Caco-2 (cell line): ENCODE measurements at regions not wholly inside any gene's neighbourhood (a gene's known extent, or its start where the extent isn't known, plus 50 kb on each side); places are given as distances from the start of the nearest gene placed in this dataset.

Source experiments
- BruUV-seq: library from RNA; stranded (reverse); fragments of 400-500 nt; replicated peaks from 2 replicates; lab custom pipeline; 2021; lab: Mats Ljungman, UMichigan
- CTCF ChIA-PET: fragments of 300-600 bp; sonication (Branson Sonifier 250); formaldehyde crosslinking; loops from one replicate; lab custom pipeline; 2022; ENCODE audit warnings: antibody characterized with exemption; lab: Charles Lee
- POLR2A ChIA-PET: fragments of 300-600 bp; sonication (Branson Sonifier 250); formaldehyde crosslinking; loops from one replicate; lab custom pipeline; 2022; ENCODE audit warnings: antibody characterized with exemption; lab: Charles Lee
- DNase-seq, 2 experiments: peaks; one replicate each; pipeline versions ENCODE4 v3.0.0 to v3.0.0-alpha.2; 2020 to 2022
- H3K27me3 ChIP-seq: replicated peaks from 2 replicates; pipeline ENCODE4 v1.6.0; 2011; ENCODE audit warnings: low read length; ENCODE audit not compliant: control insufficient read depth, insufficient read depth
- H3K36me3 ChIP-seq: 2 replicates; pipeline ENCODE4 v1.5.1; 2011; ENCODE audit warnings: low read length; ENCODE audit not compliant: control insufficient read depth, insufficient read depth
- H3K4me1 ChIP-seq: fragments of 250-450 bp; sonication (Bioruptor Pico); 2 replicates; pipeline ENCODE4 v1.5.1; 2020; ENCODE audit warnings: mild to moderate bottlenecking
- H3K4me3 ChIP-seq: 2 replicates; pipeline ENCODE4 v1.5.1; 2011; ENCODE audit warnings: low read depth, mild to moderate bottlenecking, control low read depth, low read length
- H3K9me3 ChIP-seq: fragments of 250-450 bp; sonication (Bioruptor Pico); 2 replicates; pipeline ENCODE4 v1.5.1; 2020; ENCODE audit warnings: mild to moderate bottlenecking, moderate library complexity
- H3K27ac Mint-ChIP-seq: one replicate; pipeline ENCODE4 v1.8.0; 2022; ENCODE audit warnings: mixed read lengths; ENCODE audit not compliant: unreplicated experiment
- H3K27me3 Mint-ChIP-seq: one replicate; pipeline ENCODE4 v1.8.0; 2022; ENCODE audit warnings: mixed read lengths; ENCODE audit not compliant: insufficient read depth, unreplicated experiment
- H3K36me3 Mint-ChIP-seq: one replicate; pipeline ENCODE4 v1.8.0; 2022; ENCODE audit warnings: mild to moderate bottlenecking, mixed read lengths; ENCODE audit not compliant: insufficient read depth, unreplicated experiment
- H3K4me1 Mint-ChIP-seq: one replicate; pipeline ENCODE4 v1.8.0; 2022; ENCODE audit warnings: low read depth, mixed read lengths; ENCODE audit not compliant: unreplicated experiment
- H3K4me3 Mint-ChIP-seq: one replicate; pipeline ENCODE4 v1.8.0; 2022; ENCODE audit warnings: mild to moderate bottlenecking, moderate library complexity, mixed read lengths; ENCODE audit not compliant: unreplicated experiment
- H3K9me3 Mint-ChIP-seq: one replicate; pipeline ENCODE4 v1.8.0; 2022; ENCODE audit warnings: mixed read lengths; ENCODE audit not compliant: unreplicated experiment
- CTCF ChIP-seq, 2 experiments: fragments of 200-600 bp in 1 of 2; IDR thresholded peaks; 1 replicate in 1 of 2; 2 replicates in 1 of 2; pipeline versions ENCODE4 v1.5.1 to v1.8.0; 2011 to 2022; ENCODE audit warnings: antibody characterized with exemption in 1 of 2, control low read depth in 1 of 2, inconsistent platforms in 1 of 2, low read depth in 1 of 2, low read length in 1 of 2, mild to moderate bottlenecking in 1 of 2, moderate library complexity in 1 of 2; ENCODE audit not compliant: insufficient read depth in 1 of 2, severe bottlenecking in 1 of 2, unreplicated experiment in 1 of 2
- intact Hi-C: fragments of 100-400 bp; cut with micrococcal nuclease; formaldehyde crosslinking; loops from one replicate; pipeline ENCODE4 v1.10.0; 2022; ENCODE audit not compliant: unreplicated experiment

DNA sequence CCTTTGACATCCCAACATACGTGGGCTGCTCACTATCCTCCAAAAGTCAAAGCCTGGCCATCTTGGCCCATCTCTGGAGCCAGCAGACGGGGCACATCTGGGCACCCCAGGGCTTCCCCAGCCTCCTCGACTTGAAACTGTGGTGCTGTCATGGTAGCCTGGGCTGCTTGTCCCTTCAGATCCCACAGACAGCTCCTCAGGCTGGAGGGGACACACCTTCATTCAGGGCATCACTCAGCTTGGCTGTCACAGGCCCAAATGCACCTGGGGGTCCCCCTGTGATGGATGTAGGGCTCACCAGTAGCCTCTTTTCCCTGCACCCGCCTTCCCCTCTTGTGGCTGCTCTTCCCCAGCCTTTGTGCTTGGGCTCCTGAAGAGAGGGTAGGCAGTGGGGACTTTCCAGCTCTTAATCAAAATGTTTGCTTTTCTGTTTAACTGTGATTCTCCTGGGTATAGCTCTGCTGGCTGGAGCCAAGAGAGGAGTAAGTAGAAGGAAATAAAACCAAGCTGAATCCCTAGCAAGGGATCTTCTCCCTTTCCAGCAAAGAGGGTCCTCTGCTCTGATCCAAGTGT is 92.3 kb downstream of the GYPC start:
- BruUV-seq, result no TSS peak
- DNase-seq, result no peak
- Mint-ChIP-seq H3K36me3 (no peaks in the 10 kb centered on the region), H3K27me3 (peaks cover 14% of the 10 kb centered on the region), H3K4me3 (no peak overlapping the region), H3K9me3 (peaks cover under 1% of the 10 kb centered on the region), H3K27ac (no peak overlapping the region), H3K4me1 (no peaks in the 10 kb centered on the region)
- POLR2A ChIA-PET, result no interaction called here
- Histone ChIP-seq H3K36me3 (no peaks in the 10 kb centered on the region), H3K27me3 (no peaks in the 10 kb centered on the region; the same call in 1 of the 2 replicates), H3K4me3 (no peak overlapping the region), H3K4me1 (no peaks in the 10 kb centered on the region), H3K9me3 (no peaks in the 10 kb centered on the region)
- intact Hi-C loops, result no loop called here
- CTCF ChIA-PET, result no interaction called here
- TF ChIP-seq CTCF (IDR thresholded peaks at IDR 0.05; ENCODE audit: insufficient read depth in 1 of 2, low read depth in 1 of 2, low read length in 1 of 2, severe bottlenecking in 1 of 2, unreplicated experiment in 1 of 2), result no peak

DNA sequence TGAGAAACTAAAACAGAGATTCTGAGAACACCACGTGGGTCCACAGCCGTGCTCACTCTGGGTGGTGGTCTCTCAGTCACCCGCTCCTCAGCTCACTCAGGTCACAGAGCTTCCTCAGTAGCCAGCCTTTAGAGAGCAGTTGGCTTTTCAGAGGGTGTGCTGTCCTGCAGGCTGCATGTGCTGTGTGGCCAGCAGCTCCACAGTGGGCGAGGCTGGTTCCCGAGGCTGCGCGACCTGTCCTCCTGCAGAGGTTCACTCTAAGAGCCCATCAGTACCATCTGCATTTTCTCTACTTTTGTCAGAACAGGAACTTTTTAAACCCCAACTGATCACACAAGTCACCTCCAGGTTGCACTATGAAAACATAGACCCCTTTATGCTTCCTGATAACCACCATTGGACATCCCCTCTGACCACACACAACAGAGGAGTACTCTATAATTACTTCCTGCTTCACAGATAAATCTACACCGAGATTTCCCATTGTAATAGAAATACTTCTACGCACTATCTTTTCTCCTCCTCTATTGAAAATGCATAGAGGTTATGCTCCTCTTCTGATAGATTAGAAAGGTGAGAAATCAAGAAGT is 93.1 kb downstream of the GYPC start:
- BruUV-seq, result no TSS peak

GRCh38 chr2:126749537-126749936 is 93.6 kb downstream of the GYPC start:
- Mint-ChIP-seq H3K9me3 (no peaks in the 10 kb centered on the region), H3K4me3 (no peak overlapping the region), H3K4me1 (no peaks in the 10 kb centered on the region), H3K27me3 (peaks cover 14% of the 10 kb centered on the region), H3K27ac (no peak overlapping the region), H3K36me3 (no peaks in the 10 kb centered on the region)
- DNase-seq, result peak in 1 of 2 experiments; percentile 11
- H3K36me3 ChIP-seq, result no peaks in the 10 kb centered on the region
- intact Hi-C loops, result no loop called here
- ChIA-PET POLR2A (no interaction called here), CTCF (no interaction called here)
- TF ChIP-seq CTCF (IDR thresholded peaks at IDR 0.05; ENCODE audit: insufficient read depth in 1 of 2, low read depth in 1 of 2, low read length in 1 of 2, severe bottlenecking in 1 of 2, unreplicated experiment in 1 of 2), result peak in 1 of 2 experiments; percentile 2
- H3K9me3 ChIP-seq, result no peaks in the 10 kb centered on the region
- H3K4me1 ChIP-seq, result no peaks in the 10 kb centered on the region
- no TSS peak for BruUV-seq
- H3K27me3 ChIP-seq, result no peaks in the 10 kb centered on the region; the same call in 1 of the 2 replicates
- H3K4me3 ChIP-seq, result no peak overlapping the region

More for the DNA sequence above, 93.1 kb downstream of the GYPC start:
- ChIA-PET POLR2A (no interaction called here), CTCF (no interaction called here)
- Mint-ChIP-seq H3K9me3 (no peaks in the 10 kb centered on the region), H3K27me3 (peaks cover 14% of the 10 kb centered on the region), H3K27ac (no peak overlapping the region), H3K4me3 (no peak overlapping the region), H3K36me3 (no peaks in the 10 kb centered on the region), H3K4me1 (no peaks in the 10 kb centered on the region)
- TF ChIP-seq CTCF (IDR thresholded peaks at IDR 0.05; ENCODE audit: insufficient read depth in 1 of 2, low read depth in 1 of 2, low read length in 1 of 2, severe bottlenecking in 1 of 2, unreplicated experiment in 1 of 2), result no peak
- Histone ChIP-seq H3K4me1 (no peaks in the 10 kb centered on the region), H3K36me3 (no peaks in the 10 kb centered on the region), H3K27me3 (no peaks in the 10 kb centered on the region; the same call in 1 of the 2 replicates), H3K9me3 (no peaks in the 10 kb centered on the region), H3K4me3 (no peak overlapping the region)
- intact Hi-C loops, result no loop called here
- no peak for DNase-seq
